Activated CD4-positive, alpha-beta T cell treated with anti-CD3 and anti-CD28 coated beads, Interleukin-2, Interleukin-4, amounts not matched to agents 100 ng/mL and 50 ng/mL, durations not matched to agents 16 hours and 8 hours (primary cell): ENCODE measurements at regions not wholly inside any gene's neighbourhood (a gene's known extent, or its start where the extent isn't known, plus 50 kb on each side); places are given as distances from the start of the nearest gene placed in this dataset.

Experiments used
- DNase-seq: peaks from one replicate; pipeline ENCODE4 v3.0.0-alpha.2; 2020; ENCODE audit warnings: low spot score

GRCh38 chr1:17978016-17978415 lies 129.6 kb upstream of the IGSF21 start:
- no peak for DNase-seq

DNA sequence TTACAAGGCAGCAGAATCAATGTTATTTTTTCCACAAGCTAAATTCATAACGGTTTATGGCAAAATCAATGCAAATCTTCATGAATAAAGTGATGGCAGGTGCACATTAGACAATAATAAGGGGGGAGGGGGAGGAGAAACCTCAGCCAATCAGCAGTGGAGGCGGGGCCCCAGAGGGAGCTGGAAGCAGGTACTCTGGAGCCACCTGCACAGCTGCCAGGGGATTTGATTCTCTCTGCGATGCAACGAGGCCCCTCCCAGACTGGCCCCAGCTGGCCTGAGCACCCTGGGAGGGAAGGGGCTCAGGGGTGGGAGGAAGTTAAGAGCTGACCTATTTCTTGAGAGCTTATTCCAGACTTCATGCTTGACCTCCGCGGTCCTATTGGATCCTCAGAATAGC lies 127.8 kb upstream of the IGSF21 start:
- DNase-seq: no peak

DNA sequence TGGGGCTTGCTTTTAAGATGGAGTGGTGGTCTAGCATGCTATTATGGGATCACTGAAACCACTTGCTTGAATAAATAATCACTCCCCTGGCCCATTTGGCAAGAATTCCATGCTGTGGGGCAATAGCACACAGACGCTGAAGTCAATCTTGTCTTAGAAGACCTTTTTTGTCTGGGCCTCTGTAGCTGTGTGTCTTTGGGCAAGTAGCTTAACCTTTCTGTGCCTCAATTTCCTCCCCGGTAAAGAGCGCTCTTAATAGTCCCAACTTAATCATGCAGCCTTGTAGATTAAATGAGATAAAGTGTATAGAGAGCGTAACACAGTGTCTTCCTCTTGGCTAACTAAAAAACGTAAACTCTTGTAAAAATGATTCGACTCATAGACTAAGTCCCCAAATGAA lies 125.4 kb upstream of the IGSF21 start:
- no peak for DNase-seq

GRCh38 chr1:17984583-17984982 lies 123.0 kb upstream of the IGSF21 start:
- DNase-seq: peak; percentile 31

DNA sequence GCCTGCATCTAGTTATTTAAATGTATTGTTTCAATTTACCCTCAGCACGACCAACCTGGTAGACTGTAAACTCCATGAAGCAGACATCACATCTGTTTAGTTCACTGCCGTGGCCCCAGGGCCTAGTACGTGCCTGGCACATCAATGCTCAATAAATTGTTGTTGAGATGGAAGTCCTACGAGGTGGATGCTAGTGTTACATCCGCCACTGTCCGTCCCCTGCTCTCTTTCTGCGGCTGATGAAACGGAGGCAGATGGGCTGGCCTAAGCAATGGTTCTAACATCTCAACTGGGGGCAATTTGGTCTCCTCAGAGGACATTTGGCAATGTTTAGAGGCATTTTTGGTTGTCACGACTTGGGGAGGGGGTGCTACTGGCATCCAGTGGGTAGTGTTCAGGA lies 121.4 kb upstream of the IGSF21 start:
- no peak for DNase-seq

DNA sequence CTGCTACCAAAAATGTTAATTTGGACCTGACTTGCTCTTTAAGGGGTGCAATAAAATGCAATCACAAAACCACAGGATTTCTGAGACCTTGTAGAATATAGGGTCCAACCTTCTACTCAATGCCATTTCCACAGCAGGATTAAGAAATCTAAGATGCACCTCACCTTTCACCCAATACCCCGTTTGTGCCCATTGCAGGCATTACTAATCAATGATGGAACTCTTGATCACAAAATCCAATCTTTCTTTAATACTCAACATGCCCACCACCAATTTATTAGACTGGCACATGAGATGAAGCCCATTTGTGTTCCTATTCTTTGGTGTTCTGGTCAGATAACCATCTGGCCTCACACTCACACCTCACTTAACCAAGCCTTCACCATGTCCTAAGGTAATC lies 117.2 kb upstream of the IGSF21 start:
- no peak for DNase-seq

DNA sequence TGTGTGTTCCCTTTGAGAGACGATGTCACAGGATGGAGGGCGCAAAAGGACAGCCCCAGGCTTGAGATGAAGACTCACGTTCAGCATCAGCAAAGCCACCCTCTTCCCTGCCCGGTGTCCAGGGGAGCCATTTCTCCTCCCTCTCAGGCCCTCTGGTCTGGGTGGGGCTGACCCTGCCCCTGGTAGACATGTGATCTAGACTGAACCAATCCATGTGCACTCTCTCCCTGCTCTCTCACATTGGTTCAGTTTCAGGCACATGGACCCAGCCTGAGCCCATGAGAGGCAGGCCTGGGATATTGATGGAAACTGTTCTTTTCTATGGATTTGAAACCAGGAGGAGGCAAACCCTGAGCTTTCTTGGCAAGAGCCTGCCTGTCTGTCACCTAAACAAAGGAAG lies 115.6 kb upstream of the IGSF21 start:
- DNase-seq: no peak

DNA sequence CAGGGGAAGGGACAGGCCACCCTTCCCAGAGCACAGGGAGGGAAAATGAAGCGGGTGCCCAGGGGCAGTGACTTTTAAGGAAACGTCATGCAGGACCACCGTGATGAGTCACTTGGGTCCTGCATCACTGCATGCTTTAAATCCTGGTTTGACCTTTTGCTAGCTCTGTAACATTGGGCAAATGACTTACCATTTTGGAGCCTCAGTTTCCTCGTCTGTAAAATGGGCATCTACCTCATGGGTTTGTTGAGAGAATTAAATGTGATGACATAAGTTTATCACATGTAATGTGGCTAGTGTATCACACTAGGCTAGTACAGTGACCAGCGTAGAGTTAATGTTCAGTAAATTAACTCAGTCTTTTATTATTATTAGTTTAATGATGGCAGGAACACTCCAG lies 114.8 kb upstream of the IGSF21 start:
- no peak for DNase-seq

GRCh38 chr1:17994046-17994445 lies 113.6 kb upstream of the IGSF21 start:
- DNase-seq: no peak

DNA sequence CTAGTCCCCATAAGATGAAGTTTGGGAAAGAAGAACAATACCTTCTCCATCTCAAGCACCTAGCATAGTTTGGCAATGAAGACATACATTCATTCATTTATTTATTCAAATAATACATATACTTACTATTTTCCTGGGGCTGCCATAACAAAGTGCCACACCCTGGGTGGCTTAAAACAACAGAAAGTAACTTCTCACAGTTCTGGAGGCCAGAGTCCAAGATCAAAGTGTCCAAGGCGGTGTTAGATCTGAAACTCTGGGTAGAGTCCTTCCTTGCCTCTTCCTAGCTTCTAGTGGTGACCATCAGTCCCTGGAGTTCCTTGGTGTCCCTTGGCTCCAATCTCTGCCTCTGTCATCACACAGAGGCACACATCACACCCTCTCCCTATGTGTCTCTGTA lies 112.1 kb upstream of the IGSF21 start:
- no peak for DNase-seq

- DNase-seq: no peak
These were observed 108.7 kb upstream of the IGSF21 start for GRCh38 chr1:17998889-17999288.

DNA sequence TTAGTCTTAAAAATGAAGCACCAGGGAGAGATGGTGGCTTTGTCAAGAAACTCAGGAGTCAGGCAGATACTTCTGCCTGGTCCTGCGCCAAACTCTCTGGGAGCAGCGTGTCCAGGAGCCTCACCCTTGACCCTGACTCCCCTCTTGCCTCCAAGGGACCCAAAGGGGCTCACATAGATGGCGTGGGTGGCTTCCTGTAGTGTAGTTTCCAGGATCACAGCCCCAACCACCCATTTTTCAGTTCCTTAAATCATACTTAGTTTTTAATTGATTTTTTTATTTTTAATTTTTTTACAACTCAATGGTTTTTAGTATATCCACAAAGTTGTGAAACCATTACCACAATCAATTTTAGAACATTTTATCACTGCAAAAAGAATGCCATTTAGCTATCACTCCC lies 107.7 kb upstream of the IGSF21 start:
- no peak for DNase-seq

- DNase-seq: no peak
These were observed 105.9 kb upstream of the IGSF21 start for GRCh38 chr1:18001725-18002124.

GRCh38 chr1:18004278-18004677 lies 103.3 kb upstream of the IGSF21 start:
- DNase-seq: no peak

DNA sequence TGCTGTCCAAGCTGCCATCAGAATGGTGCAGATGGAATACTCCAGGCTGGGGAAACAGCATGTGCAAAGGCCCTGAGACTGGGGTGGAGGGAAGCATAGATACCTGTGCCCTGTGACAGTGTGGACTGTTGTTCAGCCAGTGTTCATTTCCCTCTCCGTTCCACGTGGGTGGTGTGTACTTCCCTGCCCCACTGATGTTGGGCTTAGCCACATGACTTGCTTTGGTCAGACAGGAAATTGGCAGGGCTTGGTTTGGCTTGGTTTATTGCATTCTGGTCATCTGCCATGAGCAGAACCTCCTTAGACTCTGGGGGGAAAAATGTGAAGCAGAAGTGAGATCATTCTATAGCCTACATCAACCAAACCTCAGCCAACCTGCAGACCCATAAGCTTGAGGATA lies 102.4 kb upstream of the IGSF21 start:
- DNase-seq: no peak

DNA sequence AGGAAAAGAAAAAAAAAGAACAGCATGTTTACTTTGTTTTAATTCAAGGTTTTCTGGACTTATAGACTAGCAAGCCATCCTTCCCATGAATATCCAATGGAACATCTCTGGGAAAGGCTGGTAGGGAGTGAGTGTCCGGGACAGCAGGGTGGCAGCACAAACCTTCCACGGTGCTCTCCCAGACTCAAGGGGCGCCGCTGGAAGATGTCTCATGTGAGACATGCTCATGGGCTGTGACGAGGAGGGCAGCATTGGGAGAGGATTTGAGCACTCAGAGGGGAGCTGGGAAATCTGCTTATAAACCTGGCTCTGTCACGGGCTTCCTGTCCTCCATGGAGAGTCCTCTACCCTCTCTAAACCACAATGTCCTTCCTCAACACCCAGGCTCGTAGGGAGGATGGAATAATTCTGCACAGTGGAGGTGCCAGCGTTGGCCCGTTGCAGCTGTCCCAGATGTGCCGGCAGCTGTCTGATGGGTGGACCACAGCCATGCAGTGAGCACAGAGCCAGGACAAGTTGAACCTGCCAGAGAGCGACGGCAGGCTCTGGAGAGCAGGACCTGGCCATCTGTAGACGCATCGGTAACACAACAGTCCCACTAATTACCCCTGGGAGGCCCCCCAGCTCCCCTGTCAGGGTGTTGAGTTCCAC lies 100.1 kb upstream of the IGSF21 start:
- DNase-seq: no peak

DNA sequence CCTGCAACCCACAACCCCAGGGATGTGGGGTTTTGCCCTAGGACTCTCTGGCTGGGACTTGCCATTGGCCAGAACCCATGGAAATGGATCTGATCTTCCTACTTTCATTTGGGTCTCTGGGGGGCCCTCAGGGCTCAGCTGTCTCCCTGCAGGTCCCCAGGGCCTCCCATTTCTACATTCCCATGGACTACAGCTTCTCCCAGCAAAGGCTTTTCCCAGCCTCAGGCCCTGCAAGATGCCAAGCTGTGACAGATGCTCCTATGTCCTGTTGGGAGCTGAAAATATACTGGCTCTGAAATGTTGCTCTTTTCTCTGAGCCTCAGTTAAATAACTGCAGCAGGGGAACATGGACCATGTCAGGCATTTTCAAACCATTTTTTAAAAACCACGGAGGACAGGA lies 99.5 kb upstream of the IGSF21 start:
- no peak for DNase-seq

- no peak for DNase-seq
These were observed 98.5 kb upstream of the IGSF21 start for GRCh38 chr1:18009055-18009454.

DNA sequence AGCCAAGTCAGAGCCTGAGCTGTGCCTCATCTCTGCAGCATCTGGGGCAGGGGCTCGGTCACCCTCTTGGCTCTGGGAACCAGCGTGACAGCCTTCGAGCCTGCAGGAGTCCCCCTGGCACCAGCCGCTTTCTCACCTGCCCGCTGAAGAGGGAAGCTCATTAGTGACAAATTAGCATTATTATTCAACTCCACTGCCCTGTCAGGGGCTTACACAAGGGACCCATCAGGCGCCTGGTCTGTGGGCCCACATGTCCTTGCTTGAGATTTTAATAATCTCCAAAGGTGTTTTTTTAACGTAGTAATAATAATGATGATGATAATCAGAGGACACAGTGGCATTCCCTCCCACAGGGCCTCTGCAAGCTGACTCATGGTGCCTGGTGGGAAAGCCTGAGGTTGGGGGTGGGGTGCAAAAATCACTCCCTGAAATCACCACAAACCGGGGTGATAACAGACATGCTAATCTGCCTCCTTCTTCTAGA lies 98.1 kb upstream of the IGSF21 start:
- DNase-seq: no peak

GRCh38 chr1:18010408-18010807 lies 97.2 kb upstream of the IGSF21 start:
- DNase-seq: no peak

GRCh38 chr1:18010945-18011344 lies 96.7 kb upstream of the IGSF21 start:
- DNase-seq: no peak

DNA sequence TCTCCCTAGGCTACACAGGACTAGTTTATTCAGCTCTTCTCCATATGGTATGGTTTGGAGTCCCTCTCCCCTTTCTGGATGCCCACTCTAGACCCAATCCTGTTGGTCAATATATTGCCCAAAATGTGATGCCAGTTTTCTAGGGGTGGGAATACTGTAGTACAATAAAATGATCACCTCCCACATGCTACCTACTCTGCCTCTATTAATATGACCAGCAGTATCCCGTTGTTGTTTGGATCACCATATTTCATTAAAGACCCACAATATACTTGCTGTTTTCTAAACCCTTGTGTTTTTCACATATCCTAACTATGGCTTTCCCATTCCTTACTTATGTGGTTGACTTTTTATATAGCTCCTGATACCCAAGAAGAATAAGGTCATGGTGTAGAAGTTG lies 95.9 kb upstream of the IGSF21 start:
- no peak for DNase-seq

DNA sequence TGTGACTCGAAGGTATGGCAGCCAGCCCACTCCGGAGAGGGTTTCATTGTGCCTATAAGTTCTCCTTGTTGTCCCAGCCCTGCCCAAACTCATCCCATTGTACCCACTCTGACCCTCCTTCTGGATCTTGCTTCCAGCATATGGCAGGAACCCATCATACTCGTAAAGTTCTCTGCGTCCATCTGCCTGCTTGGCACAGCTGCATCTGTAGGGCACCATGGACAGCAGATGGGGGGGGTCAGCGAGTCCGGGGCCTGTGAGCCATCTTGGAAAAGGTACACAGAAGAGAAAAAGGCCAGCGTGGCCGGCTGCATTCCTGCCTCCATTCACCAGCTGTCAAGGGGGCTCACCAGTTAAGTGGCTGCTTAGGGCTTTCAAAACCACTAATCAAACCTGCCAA lies 94.9 kb upstream of the IGSF21 start:
- no peak for DNase-seq

- no peak for DNase-seq
These were observed 94.4 kb upstream of the IGSF21 start for GRCh38 chr1:18013216-18013615.

- DNase-seq: no peak
These were observed 91.9 kb upstream of the IGSF21 start for GRCh38 chr1:18015719-18016118.
